PC-9 (cell line): ENCODE measurements at regions not wholly inside any gene's neighbourhood (a gene's known extent, or its start where the extent isn't known, plus 50 kb on each side); places are given as distances from the start of the nearest gene placed in this dataset.

Source experiments
- CTCF ChIP-seq: fragments of 200-600 bp; sonication (generic); conservative IDR thresholded peaks from 2 replicates; pipeline ENCODE4 v1.6.1; 2017; ENCODE audit warnings: mixed run types, antibody characterized with exemption, mild to moderate bottlenecking, moderate library complexity
- EZH2 ChIP-seq: fragments of 200-600 bp; sonication (generic); IDR thresholded peaks from 2 replicates; pipeline ENCODE4 v1.8.0; 2017; ENCODE audit warnings: antibody characterized with exemption, low read depth

GRCh38 chr6:133787122-133787521 is 101.8 kb upstream of the TCF21 start:
- TF ChIP-seq CTCF (no peak), EZH2 (no peak)
